OCI-LY7 (cell line): ENCODE measurements at regions not wholly inside any gene's neighbourhood (a gene's known extent, or its start where the extent isn't known, plus 50 kb on each side); places are given as distances from the start of the nearest gene placed in this dataset.

Experiments
- BruUV-seq: library from RNA; stranded (reverse); fragments of 400-500 nt; replicated peaks from 2 replicates; lab custom pipeline; 2021; lab: Mats Ljungman, UMichigan
- CTCF ChIA-PET: fragments of 300-600 bp; sonication (Branson Sonifier 250); formaldehyde crosslinking; loops from one replicate; lab custom pipeline; 2022; ENCODE audit warnings: antibody characterized with exemption; ENCODE audit not compliant: unreplicated experiment; lab: Charles Lee
- POLR2A ChIA-PET: fragments of 300-600 bp; sonication (Branson Sonifier 250); formaldehyde crosslinking; loops from one replicate; lab custom pipeline; 2022; ENCODE audit warnings: antibody characterized with exemption; lab: Charles Lee
- DNase-seq: peaks from one replicate; pipeline ENCODE4 v3.0.0-alpha.2; 2015; ENCODE audit warnings: low spot score
- H2AFZ ChIP-seq: fragments of 200-600 bp; sonication (generic), shearing (Covaris generic); 2 replicates; pipeline ENCODE4 v1.6.1; 2014; ENCODE audit warnings: mild to moderate bottlenecking, antibody characterized with exemption, low read length, moderate library complexity
- H3K27ac ChIP-seq: fragments of 200-600 bp; sonication (generic); 2 replicates; pipeline ENCODE4 v1.5.1; 2014; ENCODE audit warnings: mixed run types, low read depth, mild to moderate bottlenecking, moderate library complexity, low read length, inconsistent platforms; ENCODE audit not compliant: poor library complexity, severe bottlenecking
- H3K36me3 ChIP-seq: fragments of 200-600 bp; sonication (generic); 2 replicates; pipeline ENCODE4 v1.6.1; 2014; ENCODE audit warnings: mild to moderate bottlenecking, antibody characterized with exemption, low read length, moderate library complexity, mixed read lengths; ENCODE audit not compliant: insufficient read depth
- H3K4me1 ChIP-seq: fragments of 200-600 bp; sonication (generic); 2 replicates; pipeline ENCODE4 v1.5.1; 2014; ENCODE audit warnings: mild to moderate bottlenecking, low read length; ENCODE audit not compliant: insufficient read depth, poor library complexity, severe bottlenecking
- H3K4me2 ChIP-seq: fragments of 200-600 bp; sonication (generic); 2 replicates; pipeline ENCODE4 v1.6.1; 2014; ENCODE audit warnings: mild to moderate bottlenecking, low read length
- H3K4me3 ChIP-seq: fragments of 200-600 bp; sonication (generic); 2 replicates; pipeline ENCODE4 v1.5.1; 2014; ENCODE audit warnings: mild to moderate bottlenecking, low read depth, low read length; ENCODE audit not compliant: poor library complexity, severe bottlenecking
- H3K79me2 ChIP-seq: fragments of 200-600 bp; sonication (generic); 2 replicates; pipeline ENCODE4 v1.6.1; 2016; ENCODE audit warnings: low read depth, mild to moderate bottlenecking, low read length, moderate library complexity, mixed read lengths; ENCODE audit not compliant: insufficient read depth
- H3K9me2 ChIP-seq: fragments of 200-600 bp; sonication (generic); 2 replicates; pipeline ENCODE4 v1.6.1; 2016; ENCODE audit warnings: mild to moderate bottlenecking, low read length, mixed read lengths; ENCODE audit not compliant: insufficient read depth
- H3K9me3 ChIP-seq: fragments of 200-600 bp; sonication (generic); 2 replicates; pipeline ENCODE4 v1.6.1; 2014; ENCODE audit warnings: mild to moderate bottlenecking, mixed run types, low read length, mixed read lengths
- H4K20me1 ChIP-seq: fragments of 200-600 bp; sonication (generic); 2 replicates; pipeline ENCODE4 v1.6.1; 2014; ENCODE audit warnings: mild to moderate bottlenecking, antibody characterized with exemption, low read length, moderate library complexity, mixed read lengths; ENCODE audit not compliant: insufficient read depth
- CTCF ChIP-seq: fragments of 200-600 bp; sonication (generic); conservative IDR thresholded peaks from 2 replicates; pipeline ENCODE4 v1.5.1; 2014; ENCODE audit warnings: mild to moderate bottlenecking, antibody characterized with exemption, low read length, moderate library complexity, mixed read lengths
- EZH2phosphoT487 ChIP-seq: fragments of 200-600 bp; sonication (generic); IDR thresholded peaks from 2 replicates; pipeline ENCODE4 v1.6.1; 2018; ENCODE audit warnings: low read depth, borderline replicate concordance, mild to moderate bottlenecking, mixed run types, antibody characterized with exemption, low read length, moderate library complexity, mixed read lengths
- intact Hi-C: fragments of 100-400 bp; cut with micrococcal nuclease; formaldehyde crosslinking; loops from one replicate; pipeline ENCODE4 v1.10.0; 2022; ENCODE audit not compliant: unreplicated experiment

DNA sequence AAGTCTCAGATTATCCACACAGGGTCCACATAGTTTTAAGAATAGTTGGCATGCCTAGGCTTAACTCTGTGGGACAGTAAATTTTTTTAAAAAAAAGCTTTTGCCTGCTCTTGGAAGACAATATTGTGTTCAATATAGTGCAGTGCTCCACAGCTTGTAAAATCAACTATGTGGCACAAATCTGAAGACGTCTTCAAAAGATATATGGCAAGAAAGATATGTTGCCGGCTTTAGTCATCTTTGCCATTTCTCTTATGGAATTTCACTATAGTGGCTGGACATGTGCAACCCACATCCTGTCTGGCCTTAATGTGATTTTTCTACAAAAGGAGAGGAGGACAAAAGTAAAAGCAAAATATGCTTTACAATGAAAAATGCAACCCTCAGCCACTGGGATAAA lies 90.5 kb downstream of the MGST1 start:
- H3K36me3 ChIP-seq = no peaks in the 10 kb centered on the region
- CTCF ChIA-PET = no interaction called here
- no peaks in the 10 kb centered on the region for H3K4me1 ChIP-seq
- H3K27ac ChIP-seq = no peak overlapping the region
- no peaks in the 10 kb centered on the region for H3K9me3 ChIP-seq
- no peak for TF ChIP-seq CTCF
- TF ChIP-seq EZH2phosphoT487 = no peak
- no peaks in the 10 kb centered on the region for H3K79me2 ChIP-seq
- intact Hi-C loops = no loop called here
- H2AFZ ChIP-seq = no peak overlapping the region
- POLR2A ChIA-PET = no interaction called here
- H3K4me3 ChIP-seq = no peak overlapping the region
- DNase-seq = no peak
- H4K20me1 ChIP-seq = no peaks in the 10 kb centered on the region
- BruUV-seq = no TSS peak
- H3K4me2 ChIP-seq = no peak overlapping the region
- H3K9me2 ChIP-seq = no peaks in the 10 kb centered on the region

GRCh38 chr12:16449459-16449858 lies 102.0 kb downstream of the MGST1 start:
- no TSS peak for BruUV-seq
- ChIA-PET POLR2A (interaction anchor here (0.7 kb wide), 1 partner anchor 145 kb away, joined by 3 read pairs; no protein-coding TSS in a partner anchor), CTCF (no interaction called here)
- H3K4me2 ChIP-seq = no peak overlapping the region
- TF ChIP-seq CTCF (peak; percentile 34; the same call in 1 of the 2 replicates), EZH2phosphoT487 (no peak)
- no peak overlapping the region for H3K4me3 ChIP-seq
- no peaks in the 10 kb centered on the region for H3K9me2 ChIP-seq
- no peak for DNase-seq
- no peaks in the 10 kb centered on the region for H3K36me3 ChIP-seq
- H3K9me3 ChIP-seq = no peaks in the 10 kb centered on the region
- intact Hi-C loops = no loop called here
- no peak overlapping the region for H3K27ac ChIP-seq
- no peaks in the 10 kb centered on the region for H3K4me1 ChIP-seq
- H3K79me2 ChIP-seq = no peaks in the 10 kb centered on the region
- no peak overlapping the region for H2AFZ ChIP-seq
- H4K20me1 ChIP-seq = no peaks in the 10 kb centered on the region

- no peak for DNase-seq
- ChIA-PET CTCF (no interaction called here), POLR2A (interaction anchor here (0.7 to 1.0 kb wide), 3 partner anchors 13 to 44 kb away, joined by 3 read pairs; no protein-coding TSS in a partner anchor)
- no TSS peak for BruUV-seq
- no peak overlapping the region for H3K4me2 ChIP-seq
- no peak overlapping the region for H3K4me3 ChIP-seq
- H3K4me1 ChIP-seq = no peaks in the 10 kb centered on the region
- intact Hi-C loops = no loop called here
- H3K9me3 ChIP-seq = no peaks in the 10 kb centered on the region
- H3K9me2 ChIP-seq = no peaks in the 10 kb centered on the region
- no peaks in the 10 kb centered on the region for H3K36me3 ChIP-seq
- no peak overlapping the region for H3K27ac ChIP-seq
- no peaks in the 10 kb centered on the region for H4K20me1 ChIP-seq
- no peak overlapping the region for H2AFZ ChIP-seq
- H3K79me2 ChIP-seq = no peaks in the 10 kb centered on the region
- TF ChIP-seq CTCF (no peak), EZH2phosphoT487 (no peak)
These were observed 105.9 kb downstream of the MGST1 start for GRCh38 chr12:16453319-16453718.
